RWPE1 (cell line): ENCODE measurements at regions not wholly inside any gene's neighbourhood (a gene's known extent, or its start where the extent isn't known, plus 50 kb on each side); places are given as distances from the start of the nearest gene placed in this dataset.

Experiments
- CTCF ChIA-PET: fragments of 350-600 bp; sonication (Branson Sonifier 250); formaldehyde crosslinking; extraction: SDS; loops from one replicate; lab custom pipeline; 2021; lab: Yijun Ruan, JAX
- POLR2A ChIA-PET: fragments of 400-600 bp; formaldehyde crosslinking; extraction: SDS; loops from one replicate; lab custom pipeline; 2020; ENCODE audit warnings: antibody characterized with exemption; ENCODE audit not compliant: low non-redundant PET; lab: Yijun Ruan, JAX
- DNase-seq: peaks from one replicate; pipeline ENCODE4 v3.0.0; 2012; ENCODE audit warnings: low spot score
- H3K27ac ChIP-seq: fragments of 450-650 bp; 2 replicates; pipeline ENCODE4 v1.5.1; 2017
- CTCF ChIP-seq: fragments of 450-650 bp; conservative IDR thresholded peaks from 2 replicates; pipeline ENCODE4 v1.5.1; 2017; ENCODE audit warnings: low read depth, mild to moderate bottlenecking

DNA sequence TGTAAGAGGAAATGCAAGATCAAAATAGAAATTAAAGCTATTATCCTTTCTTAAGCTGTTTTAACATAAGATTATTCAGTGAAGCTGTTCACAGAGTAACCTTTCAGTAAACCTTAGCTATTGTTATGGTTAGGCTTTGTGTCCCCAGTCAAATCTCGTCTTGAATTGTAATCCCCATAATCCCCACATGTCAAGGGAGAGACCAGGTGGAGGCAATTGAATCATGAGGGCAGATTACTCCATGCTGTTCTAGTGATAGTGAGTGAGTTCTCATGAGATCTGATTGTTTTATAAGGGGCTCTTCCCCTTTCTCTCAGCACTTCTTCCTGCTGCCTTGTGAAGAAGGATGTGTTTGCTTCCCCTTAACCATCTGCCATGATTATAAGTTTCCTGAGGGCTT is 424.4 kb downstream of the DSEL start:
- CTCF ChIA-PET = no interaction called here
- POLR2A ChIA-PET = no interaction called here
- DNase-seq = no peak

DNA sequence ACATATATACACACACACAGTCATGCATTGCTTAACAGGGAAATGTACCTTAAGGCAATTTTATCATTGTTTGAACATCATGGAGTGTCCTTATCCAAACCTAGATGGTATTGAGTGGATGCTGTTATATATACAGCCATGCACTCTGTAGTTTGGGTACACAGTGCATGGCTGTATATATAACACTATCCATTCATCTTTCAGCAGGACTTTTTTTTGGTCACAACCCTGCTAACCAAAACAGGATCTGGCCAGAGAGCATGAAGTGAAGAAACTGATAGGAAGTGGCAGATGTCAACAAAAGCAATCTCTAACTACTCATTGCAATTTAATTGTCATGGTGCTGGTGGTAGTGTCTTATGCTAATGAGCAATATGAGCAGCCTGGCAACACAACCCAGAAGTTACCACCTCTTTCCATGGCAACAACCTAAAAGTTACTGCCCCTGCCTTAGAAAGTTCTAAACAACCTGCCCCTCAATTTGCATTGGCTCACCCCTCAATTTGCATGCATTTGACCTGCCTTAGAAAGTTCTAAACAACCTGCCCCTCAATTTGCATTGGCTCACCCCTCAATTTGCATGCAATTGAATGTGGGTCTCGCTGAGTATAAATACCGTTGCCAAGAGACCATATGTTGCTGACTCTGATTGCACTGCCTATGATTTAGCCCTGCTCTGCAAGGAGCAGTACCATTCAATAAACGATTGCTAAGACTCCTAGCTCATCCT is 434.9 kb downstream of the DSEL start:
- DNase-seq = no peak
- no peak overlapping the region for H3K27ac ChIP-seq
- POLR2A ChIA-PET = no interaction called here
- no peak for TF ChIP-seq CTCF
- CTCF ChIA-PET = no interaction called here

More for the DNA sequence above, 424.4 kb downstream of the DSEL start:
- no peak overlapping the region for H3K27ac ChIP-seq
- TF ChIP-seq CTCF = no peak

GRCh38 chr18:67080601-67081000 is 435.9 kb downstream of the DSEL start:
- H3K27ac ChIP-seq = no peak overlapping the region
- no peak for TF ChIP-seq CTCF
- ChIA-PET POLR2A (no interaction called here), CTCF (no interaction called here)
- no peak for DNase-seq

DNA sequence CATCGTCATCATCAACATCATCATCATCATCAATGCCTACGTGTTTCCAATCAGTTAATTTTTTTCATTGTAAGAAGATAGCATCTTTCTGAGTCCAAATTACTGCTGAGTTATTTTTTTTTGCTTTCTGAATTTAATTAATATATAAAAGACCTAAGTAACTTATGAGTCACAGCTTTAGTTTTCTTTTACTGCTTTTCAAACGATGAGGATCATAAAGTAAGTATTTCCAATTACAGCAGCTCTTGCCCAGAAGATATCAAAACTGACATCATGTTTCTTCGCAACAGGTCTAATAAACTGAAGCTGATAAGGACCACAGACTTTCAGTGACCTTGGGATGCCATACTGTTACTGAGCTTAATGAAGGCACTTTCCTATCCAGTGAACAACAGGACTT is 442.2 kb downstream of the DSEL start:
- H3K27ac ChIP-seq = no peak overlapping the region
- no peak for DNase-seq
- no peak for TF ChIP-seq CTCF
- ChIA-PET POLR2A (no interaction called here), CTCF (no interaction called here)

- no peak for TF ChIP-seq CTCF
- no peak overlapping the region for H3K27ac ChIP-seq
- ChIA-PET CTCF (no interaction called here), POLR2A (no interaction called here)
- DNase-seq = no peak
Observed at GRCh38 chr18:67072791-67073190, 443.7 kb downstream of the DSEL start.

GRCh38 chr18:67068608-67069007 is 447.9 kb downstream of the DSEL start:
- POLR2A ChIA-PET = no interaction called here
- TF ChIP-seq CTCF = no peak
- no peak for DNase-seq
- CTCF ChIA-PET = no interaction called here
- no peak overlapping the region for H3K27ac ChIP-seq
